Lower lobe of right lung (tissue), 2 donors: ENCODE measurements at regions not wholly inside any gene's neighbourhood (a gene's known extent, or its start where the extent isn't known, plus 50 kb on each side); places are given as distances from the start of the nearest gene placed in this dataset.

Experiments
- ATAC-seq, 2 donors: fragments of 200-7000 bp; cut with Tn5 transposase; one replicate each; pipeline ENCODE4 v1.9.1; 2020 to 2022; ENCODE audit warnings: mild to moderate bottlenecking in 2 of 2, moderate library complexity in 2 of 2
- DNase-seq: peaks from one replicate; pipeline ENCODE4 v3.0.0-alpha.2; 2020
- H3K27ac ChIP-seq: fragments of 200-600 bp; one replicate; pipeline ENCODE4 v1.8.0; 2022
- H3K27me3 ChIP-seq: fragments of 200-600 bp; one replicate; pipeline ENCODE4 v1.8.0; 2022; ENCODE audit warnings: low read depth
- H3K36me3 ChIP-seq: fragments of 200-600 bp; one replicate; pipeline ENCODE4 v1.8.0; 2022; ENCODE audit warnings: mild to moderate bottlenecking
- H3K4me1 ChIP-seq: fragments of 200-600 bp; one replicate; pipeline ENCODE4 v1.8.0; 2022
- H3K4me3 ChIP-seq: fragments of 200-600 bp; one replicate; pipeline ENCODE4 v1.8.0; 2022; ENCODE audit warnings: mild to moderate bottlenecking
- H3K9me3 ChIP-seq: fragments of 200-600 bp; one replicate; pipeline ENCODE4 v1.8.0; 2022
- intact Hi-C: fragments of 100-400 bp; cut with DNase I; formaldehyde crosslinking; loops from one replicate; pipeline ENCODE4 v1.11.0; 2022
- TF ChIP-seq, protein P1 (sequence below): fragments of 200-600 bp; IDR thresholded peaks from one replicate; pipeline ENCODE4 v1.8.0; 2022; ENCODE audit warnings: antibody characterized with exemption, mild to moderate bottlenecking
- donor health status: DM: no; HTN: yes; CAD: no; lungs with severe emphysema.

DNA sequence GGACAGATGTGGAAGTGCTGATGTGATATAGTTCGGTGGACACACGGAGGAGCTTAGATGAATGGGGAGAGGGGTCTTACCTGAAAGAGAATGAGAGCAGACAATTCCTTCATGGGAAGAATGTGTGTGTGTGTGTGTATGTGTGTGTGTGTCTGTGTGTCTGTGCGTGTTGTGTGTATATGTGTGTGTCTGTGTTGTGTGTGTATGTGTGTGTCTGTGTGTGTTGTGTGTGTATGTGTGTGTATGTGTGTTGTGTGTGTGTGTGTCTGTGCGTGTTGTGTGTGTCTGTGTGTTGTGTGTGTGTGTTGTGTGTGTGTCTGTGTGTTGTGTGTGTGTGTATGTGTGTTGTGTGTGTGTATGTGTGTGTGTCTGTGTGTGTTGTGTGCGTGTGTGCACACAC, 104.2 kb downstream of the FAM204A start:
- no peak overlapping the region for H3K4me3 ChIP-seq
- peaks cover 29% of the 10 kb centered on the region for H3K27me3 ChIP-seq

DNA sequence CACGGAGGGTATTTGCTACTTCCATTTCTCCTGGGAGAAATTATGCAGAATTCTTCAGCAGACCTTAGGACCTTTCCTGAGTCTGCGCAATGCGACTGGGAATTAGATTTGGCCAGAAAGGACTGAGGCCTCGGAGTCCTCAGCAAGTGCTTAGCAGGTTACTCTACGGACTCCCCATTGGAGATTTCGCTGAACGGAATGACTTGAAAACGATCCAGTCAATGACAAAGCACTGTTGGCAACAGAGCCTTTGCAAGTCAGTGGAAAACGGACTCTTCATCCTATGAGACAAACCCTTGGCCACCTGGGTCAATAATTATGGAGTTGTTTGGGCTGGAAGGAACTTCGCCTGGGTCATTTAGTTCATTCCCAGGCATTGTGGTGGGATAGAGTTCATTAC, 107.4 kb downstream of the FAM204A start:
- no peaks in the 10 kb centered on the region for H3K4me1 ChIP-seq
- intact Hi-C loops = no loop called here
- ATAC-seq (no peak), DNase-seq (no peak)
- H3K27ac ChIP-seq = no peak overlapping the region
- no peaks in the 10 kb centered on the region for H3K9me3 ChIP-seq
- TF ChIP-seq, protein P1, sequence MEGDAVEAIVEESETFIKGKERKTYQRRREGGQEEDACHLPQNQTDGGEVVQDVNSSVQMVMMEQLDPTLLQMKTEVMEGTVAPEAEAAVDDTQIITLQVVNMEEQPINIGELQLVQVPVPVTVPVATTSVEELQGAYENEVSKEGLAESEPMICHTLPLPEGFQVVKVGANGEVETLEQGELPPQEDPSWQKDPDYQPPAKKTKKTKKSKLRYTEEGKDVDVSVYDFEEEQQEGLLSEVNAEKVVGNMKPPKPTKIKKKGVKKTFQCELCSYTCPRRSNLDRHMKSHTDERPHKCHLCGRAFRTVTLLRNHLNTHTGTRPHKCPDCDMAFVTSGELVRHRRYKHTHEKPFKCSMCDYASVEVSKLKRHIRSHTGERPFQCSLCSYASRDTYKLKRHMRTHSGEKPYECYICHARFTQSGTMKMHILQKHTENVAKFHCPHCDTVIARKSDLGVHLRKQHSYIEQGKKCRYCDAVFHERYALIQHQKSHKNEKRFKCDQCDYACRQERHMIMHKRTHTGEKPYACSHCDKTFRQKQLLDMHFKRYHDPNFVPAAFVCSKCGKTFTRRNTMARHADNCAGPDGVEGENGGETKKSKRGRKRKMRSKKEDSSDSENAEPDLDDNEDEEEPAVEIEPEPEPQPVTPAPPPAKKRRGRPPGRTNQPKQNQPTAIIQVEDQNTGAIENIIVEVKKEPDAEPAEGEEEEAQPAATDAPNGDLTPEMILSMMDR = no peak
- H3K36me3 ChIP-seq = no peaks in the 10 kb centered on the region
- peaks cover 5% of the 10 kb centered on the region for H3K27me3 ChIP-seq
- H3K4me3 ChIP-seq = no peak overlapping the region

More for the DNA sequence above, 104.2 kb downstream of the FAM204A start:
- no peak overlapping the region for H3K27ac ChIP-seq
- DNase-seq (no peak), ATAC-seq (no peak)
- TF ChIP-seq, protein P1 = no peak
- H3K9me3 ChIP-seq = no peaks in the 10 kb centered on the region
- intact Hi-C loops = no loop called here
- H3K36me3 ChIP-seq = no peaks in the 10 kb centered on the region
- no peaks in the 10 kb centered on the region for H3K4me1 ChIP-seq

DNA sequence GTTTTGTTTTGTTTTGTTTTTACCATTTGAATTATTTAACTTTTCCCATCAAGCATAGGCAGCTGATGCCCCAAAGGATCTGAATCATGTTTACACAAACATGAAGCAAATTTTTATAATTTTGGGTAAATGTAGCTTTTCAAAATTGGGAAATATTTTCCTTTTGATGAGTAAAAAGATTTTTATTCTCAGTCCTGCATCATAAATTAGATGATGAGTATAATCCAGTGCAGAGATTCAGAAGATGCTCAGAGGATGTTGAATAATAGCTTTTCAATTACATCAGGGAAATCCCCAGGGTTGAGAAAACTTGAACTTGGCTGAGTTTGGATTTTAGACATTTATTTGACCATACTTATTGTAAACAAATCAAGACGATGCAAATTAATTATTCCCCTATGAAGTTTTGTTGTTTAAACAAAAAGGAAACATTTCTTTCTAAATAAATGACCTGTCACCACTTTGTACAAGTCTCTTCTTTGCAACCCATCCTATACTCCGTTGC, 121.7 kb downstream of the FAM204A start:
- Histone ChIP-seq H3K27me3 (peaks cover 4% of the 10 kb centered on the region), H3K4me1 (no peaks in the 10 kb centered on the region), H3K4me3 (no peak overlapping the region), H3K36me3 (no peaks in the 10 kb centered on the region), H3K9me3 (no peaks in the 10 kb centered on the region), H3K27ac (no peak overlapping the region)
- ATAC-seq = no peak
- DNase-seq = no peak
- intact Hi-C loops = no loop called here
- TF ChIP-seq, protein P1 = no peak

DNA sequence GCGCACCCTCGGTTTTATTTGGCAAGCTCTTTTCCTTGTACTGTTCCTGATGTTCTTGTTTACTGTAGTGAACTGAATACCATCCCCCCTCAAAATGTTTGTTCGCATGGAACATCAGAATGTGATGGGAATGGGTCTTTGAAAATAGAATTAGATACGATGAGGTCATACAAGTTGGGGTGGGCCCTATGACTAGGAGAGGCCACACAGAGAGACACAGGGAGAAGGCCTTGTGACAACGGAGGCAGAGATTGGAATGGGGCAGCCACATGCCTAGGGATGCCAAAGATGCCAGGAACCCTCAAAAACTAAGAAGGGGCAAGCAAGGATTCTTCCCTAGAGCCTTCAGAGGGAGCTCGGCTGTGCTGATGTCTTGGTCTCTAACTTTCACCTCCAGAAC, 123.6 kb downstream of the FAM204A start:
- H3K36me3 ChIP-seq = no peaks in the 10 kb centered on the region
- intact Hi-C loops = no loop called here
- no peak for DNase-seq
- no peak overlapping the region for H3K27ac ChIP-seq
- H3K9me3 ChIP-seq = no peaks in the 10 kb centered on the region
- no peaks in the 10 kb centered on the region for H3K4me1 ChIP-seq
- H3K27me3 ChIP-seq = peaks cover 4% of the 10 kb centered on the region
- no peak overlapping the region for H3K4me3 ChIP-seq
- TF ChIP-seq, protein P1 = no peak
- no peak for ATAC-seq

DNA sequence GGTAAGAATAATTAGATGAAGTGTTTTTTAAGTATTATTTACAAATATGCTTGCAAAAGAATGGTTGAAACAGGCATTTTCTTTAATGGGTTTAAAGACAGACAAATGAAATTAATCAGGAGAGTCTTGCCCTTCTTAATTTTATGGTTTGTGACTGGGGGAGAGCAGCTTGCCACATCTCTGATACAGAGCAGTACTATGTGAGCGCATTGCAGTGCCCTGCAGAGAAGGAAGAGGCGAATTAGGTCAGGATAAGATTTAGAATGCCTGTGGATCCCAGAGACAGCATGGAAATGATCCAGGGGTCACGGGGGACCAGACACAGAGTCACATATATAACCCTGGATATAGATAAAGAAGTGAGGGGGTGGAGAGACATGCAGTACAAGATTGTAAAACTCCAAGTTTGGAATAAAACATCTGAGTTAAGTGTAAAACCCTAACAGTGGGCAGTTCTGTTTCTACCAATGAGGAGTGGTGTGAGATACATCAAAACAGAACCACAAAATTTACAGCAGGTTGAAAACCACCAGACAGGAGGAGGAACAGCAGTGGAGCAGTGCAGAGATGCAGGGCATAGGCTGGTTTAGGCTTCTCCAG, 125.5 kb downstream of the FAM204A start:
- no peaks in the 10 kb centered on the region for H3K36me3 ChIP-seq
- H3K4me3 ChIP-seq = no peak overlapping the region
- TF ChIP-seq, protein P1 = no peak
- intact Hi-C loops = no loop called here
- H3K4me1 ChIP-seq = no peaks in the 10 kb centered on the region
- H3K27me3 ChIP-seq = peaks cover 4% of the 10 kb centered on the region
- no peak for DNase-seq
- H3K9me3 ChIP-seq = no peaks in the 10 kb centered on the region
- no peak for ATAC-seq
- H3K27ac ChIP-seq = no peak overlapping the region
